Stimulated activated memory B cell treated with anti-CD40 and anti-IgM and Interleukin-4, amounts not matched to agents 10 μg/mL and 1 μg/mL and 100 μg/mL, for 72 hours (primary cell): ENCODE measurements at regions not wholly inside any gene's neighbourhood (a gene's known extent, or its start where the extent isn't known, plus 50 kb on each side); places are given as distances from the start of the nearest gene placed in this dataset.

Source experiments
- ATAC-seq: fragments of 150-1000 bp; cut with Tn5 transposase; 2 replicates; pipeline ENCODE4 v1.10.0; 2021
- H3K27ac Mint-ChIP-seq: one replicate; pipeline ENCODE4 v1.8.0; 2022; ENCODE audit warnings: mild to moderate bottlenecking, mixed read lengths
- H3K27me3 Mint-ChIP-seq: one replicate; pipeline ENCODE4 v1.8.0; 2022; ENCODE audit warnings: mixed read lengths
- H3K36me3 Mint-ChIP-seq: one replicate; pipeline ENCODE4 v1.8.0; 2022; ENCODE audit warnings: mixed read lengths
- H3K4me1 Mint-ChIP-seq: one replicate; pipeline ENCODE4 v1.8.0; 2022; ENCODE audit warnings: mixed read lengths
- H3K4me3 Mint-ChIP-seq: one replicate; pipeline ENCODE4 v1.8.0; 2022; ENCODE audit warnings: mild to moderate bottlenecking, moderate library complexity, mixed read lengths
- H3K9me3 Mint-ChIP-seq: one replicate; pipeline ENCODE4 v1.8.0; 2022; ENCODE audit warnings: mixed read lengths

GRCh38 chr3:72460205-72461174 is 387.8 kb downstream of the SHQ1 start:
- H3K27me3 Mint-ChIP-seq = peaks cover 33% of the 10 kb centered on the region

GRCh38 chr3:72459588-72459987 is 388.7 kb downstream of the SHQ1 start:
- Mint-ChIP-seq H3K36me3 (no peaks in the 10 kb centered on the region), H3K4me3 (no peak overlapping the region), H3K27ac (no peak overlapping the region), H3K9me3 (no peaks in the 10 kb centered on the region), H3K4me1 (peaks cover 7% of the 10 kb centered on the region), H3K27me3 (peaks cover 33% of the 10 kb centered on the region)
- no peak for ATAC-seq

More at GRCh38 chr3:72460205-72461174, 387.8 kb downstream of the SHQ1 start:
- Mint-ChIP-seq H3K4me1 (peaks cover 10% of the 10 kb centered on the region), H3K36me3 (no peaks in the 10 kb centered on the region), H3K27ac (no peak overlapping the region), H3K4me3 (no peak overlapping the region), H3K9me3 (no peaks in the 10 kb centered on the region)
- ATAC-seq = no peak

GRCh38 chr3:72458375-72458774 is 389.9 kb downstream of the SHQ1 start:
- no peak overlapping the region for H3K4me3 Mint-ChIP-seq
- no peak for ATAC-seq
- peaks cover 7% of the 10 kb centered on the region for H3K4me1 Mint-ChIP-seq
- H3K27ac Mint-ChIP-seq = no peak overlapping the region
- H3K27me3 Mint-ChIP-seq = peaks cover 33% of the 10 kb centered on the region
- no peaks in the 10 kb centered on the region for H3K9me3 Mint-ChIP-seq
- no peaks in the 10 kb centered on the region for H3K36me3 Mint-ChIP-seq

GRCh38 chr3:72454441-72454840 is 393.8 kb downstream of the SHQ1 start:
- H3K4me3 Mint-ChIP-seq = no peak overlapping the region
- H3K27ac Mint-ChIP-seq = no peak overlapping the region
- peaks cover 13% of the 10 kb centered on the region for H3K4me1 Mint-ChIP-seq
- ATAC-seq = no peak
- H3K36me3 Mint-ChIP-seq = no peaks in the 10 kb centered on the region
- H3K9me3 Mint-ChIP-seq = no peaks in the 10 kb centered on the region
- H3K27me3 Mint-ChIP-seq = peaks cover 34% of the 10 kb centered on the region

GRCh38 chr3:72453706-72454105 is 394.5 kb downstream of the SHQ1 start:
- ATAC-seq = no peak
- Mint-ChIP-seq H3K4me1 (peaks cover 13% of the 10 kb centered on the region), H3K36me3 (no peaks in the 10 kb centered on the region), H3K4me3 (no peak overlapping the region), H3K27ac (no peak overlapping the region), H3K27me3 (peaks cover 26% of the 10 kb centered on the region), H3K9me3 (no peaks in the 10 kb centered on the region)

GRCh38 chr3:72452745-72453144 is 395.5 kb downstream of the SHQ1 start:
- ATAC-seq = no peak
- Mint-ChIP-seq H3K27ac (no peak overlapping the region), H3K9me3 (no peaks in the 10 kb centered on the region), H3K4me3 (no peak overlapping the region), H3K36me3 (no peaks in the 10 kb centered on the region), H3K4me1 (peaks cover 14% of the 10 kb centered on the region), H3K27me3 (peaks cover 29% of the 10 kb centered on the region)

GRCh38 chr3:72451841-72452240 is 396.4 kb downstream of the SHQ1 start:
- H3K4me3 Mint-ChIP-seq = no peak overlapping the region

GRCh38 chr3:72449551-72449950 is 398.7 kb downstream of the SHQ1 start:
- Mint-ChIP-seq H3K27ac (no peak overlapping the region), H3K36me3 (peaks cover 15% of the 10 kb centered on the region), H3K27me3 (peaks cover 29% of the 10 kb centered on the region), H3K9me3 (no peaks in the 10 kb centered on the region), H3K4me1 (peaks cover 26% of the 10 kb centered on the region), H3K4me3 (no peak overlapping the region)
- ATAC-seq = no peak

More at GRCh38 chr3:72451841-72452240, 396.4 kb downstream of the SHQ1 start:
- peaks cover 18% of the 10 kb centered on the region for H3K4me1 Mint-ChIP-seq
- no peaks in the 10 kb centered on the region for H3K9me3 Mint-ChIP-seq
- peaks cover 29% of the 10 kb centered on the region for H3K27me3 Mint-ChIP-seq
- ATAC-seq = no peak
- H3K27ac Mint-ChIP-seq = no peak overlapping the region
- H3K36me3 Mint-ChIP-seq = no peaks in the 10 kb centered on the region

GRCh38 chr3:72448858-72449257 is 399.4 kb downstream of the SHQ1 start:
- no peaks in the 10 kb centered on the region for H3K9me3 Mint-ChIP-seq
- no peak overlapping the region for H3K27ac Mint-ChIP-seq
- peaks cover 29% of the 10 kb centered on the region for H3K27me3 Mint-ChIP-seq
- H3K36me3 Mint-ChIP-seq = peaks cover 22% of the 10 kb centered on the region
- no peak for ATAC-seq
- peaks cover 33% of the 10 kb centered on the region for H3K4me1 Mint-ChIP-seq
- H3K4me3 Mint-ChIP-seq = no peak overlapping the region

GRCh38 chr3:72448375-72448823 is 399.8 kb downstream of the SHQ1 start:
- H3K27me3 Mint-ChIP-seq = peaks cover 29% of the 10 kb centered on the region
- H3K4me3 Mint-ChIP-seq = no peak overlapping the region
- ATAC-seq = no peak
- H3K4me1 Mint-ChIP-seq = peaks cover 37% of the 10 kb centered on the region
- no peak overlapping the region for H3K27ac Mint-ChIP-seq
- peaks cover 27% of the 10 kb centered on the region for H3K36me3 Mint-ChIP-seq
- no peaks in the 10 kb centered on the region for H3K9me3 Mint-ChIP-seq

- Mint-ChIP-seq H3K27ac (peak overlapping the region; percentile 93), H3K4me3 (peak overlapping the region; percentile 85), H3K36me3 (peaks cover 27% of the 10 kb centered on the region), H3K9me3 (no peaks in the 10 kb centered on the region), H3K4me1 (peaks cover 48% of the 10 kb centered on the region), H3K27me3 (peaks cover 24% of the 10 kb centered on the region)
- peak; percentile 98 for ATAC-seq
Observed at GRCh38 chr3:72447059-72447946, 400.9 kb downstream of the SHQ1 start.

- peak within 1 kb of the TSS; percentile 98 for H3K4me3 Mint-ChIP-seq
- H3K27ac Mint-ChIP-seq = peak within 1 kb of the TSS; percentile 93
- peaks cover 27% of the 10 kb centered on the region for H3K36me3 Mint-ChIP-seq
- H3K4me1 Mint-ChIP-seq = peaks cover 55% of the 10 kb centered on the region
- ATAC-seq = peak; percentile 47
- peaks cover 16% of the 10 kb centered on the region for H3K27me3 Mint-ChIP-seq
- H3K9me3 Mint-ChIP-seq = no peaks in the 10 kb centered on the region
Observed at GRCh38 chr3:72446218-72447058, 401.8 kb downstream of the SHQ1 start, which contains the start of gene RYBP. Gene RYBP, minus strand, starts transcription at chr3:72446621.

GRCh38 chr3:72445827-72446217 is 402.4 kb downstream of the SHQ1 start:
- peaks cover 27% of the 10 kb centered on the region for H3K36me3 Mint-ChIP-seq
- H3K4me3 Mint-ChIP-seq = peak overlapping the region; percentile 98
- peaks cover 9% of the 10 kb centered on the region for H3K27me3 Mint-ChIP-seq
- no peak for ATAC-seq
- H3K27ac Mint-ChIP-seq = peak overlapping the region; percentile 93
- no peaks in the 10 kb centered on the region for H3K9me3 Mint-ChIP-seq
- peaks cover 57% of the 10 kb centered on the region for H3K4me1 Mint-ChIP-seq

- H3K27me3 Mint-ChIP-seq = peaks cover 9% of the 10 kb centered on the region
- H3K4me3 Mint-ChIP-seq = peak overlapping the region; percentile 98
- no peaks in the 10 kb centered on the region for H3K9me3 Mint-ChIP-seq
- peaks cover 27% of the 10 kb centered on the region for H3K36me3 Mint-ChIP-seq
- ATAC-seq = no peak
- H3K27ac Mint-ChIP-seq = no peak overlapping the region
- H3K4me1 Mint-ChIP-seq = peaks cover 68% of the 10 kb centered on the region
Observed at GRCh38 chr3:72444656-72445223, 403.5 kb downstream of the SHQ1 start.
